ENCODE measurements at regions not wholly inside any gene's neighbourhood (a gene's known extent, or its start where the extent isn't known, plus 50 kb on each side); places are given as distances from the start of the nearest gene placed in this dataset.

- no peak overlapping the region for H3K4me3 ChIP-seq (ENCODE audit: control insufficient read depth, low read depth, low read length)
- TF ChIP-seq CTCF (conservative IDR thresholded peaks at IDR 0.05; ENCODE audit: control insufficient read depth, insufficient read depth, low read depth, low read length), result no peak
- no peak for DNase-seq (ENCODE audit: low read depth)
Measured at GRCh38 chr16:35910409-35910808, 2451.0 kb downstream of the TP53TG3F start.

- DNase-seq (ENCODE audit: low read depth), result no peak
- TF ChIP-seq CTCF (conservative IDR thresholded peaks at IDR 0.05; ENCODE audit: control insufficient read depth, insufficient read depth, low read depth, low read length), result no peak
- H3K4me3 ChIP-seq (ENCODE audit: control insufficient read depth, low read depth, low read length), result no peak overlapping the region
Measured at GRCh38 chr16:35911899-35912298, 2452.5 kb downstream of the TP53TG3F start.

- no peak for TF ChIP-seq CTCF (conservative IDR thresholded peaks at IDR 0.05; ENCODE audit: control insufficient read depth, insufficient read depth, low read depth, low read length)
- H3K4me3 ChIP-seq (ENCODE audit: control insufficient read depth, low read depth, low read length), result no peak overlapping the region
- no peak for DNase-seq (ENCODE audit: low read depth)
Measured at GRCh38 chr16:35931722-35932121, 2472.3 kb downstream of the TP53TG3F start.

Measured in fibroblast of mammary gland (primary cell).